Peyer's patch (tissue), 4 donors: ENCODE measurements at regions not wholly inside any gene's neighbourhood (a gene's known extent, or its start where the extent isn't known, plus 50 kb on each side); places are given as distances from the start of the nearest gene placed in this dataset.

Source experiments
- CTCF ChIP-seq, 6 experiments: fragments of 450-650 bp in 4 of 6; fragments of 200-600 bp in 2 of 6; sonication (generic) in 1 of 6; IDR thresholded peaks; one replicate each; pipeline ENCODE4 v1.5.1; 2017 to 2019; ENCODE audit warnings: antibody characterized with exemption in 6 of 6, mild to moderate bottlenecking in 3 of 6, moderate library complexity in 1 of 6
- POLR2A ChIP-seq, 2 donors: fragments of 450-650 bp; IDR thresholded peaks; one replicate each; pipeline ENCODE4 v1.5.1; 2017; ENCODE audit warnings: antibody characterized with exemption in 2 of 2, mild to moderate bottlenecking in 2 of 2, moderate library complexity in 2 of 2

GRCh38 chr22:49201046-49201970 is 626.4 kb downstream of the BRD1 start:
- TF ChIP-seq CTCF (IDR thresholded peaks at IDR 0.05), result no peak
- TF ChIP-seq POLR2A (IDR thresholded peaks at IDR 0.05), result no peak
